GM19452 (cell line): ENCODE measurements at regions not wholly inside any gene's neighbourhood (a gene's known extent, or its start where the extent isn't known, plus 50 kb on each side); places are given as distances from the start of the nearest gene placed in this dataset.
"Not testable (repeated sequence)": the region's sequence is repeated elsewhere in the genome, so short reads cannot be mapped to it uniquely, and the experiment has no call there.

ENCODE experiments used
- ATAC-seq: cut with Tn5 transposase; IDR thresholded peaks from one replicate; pipeline ENCODE4 v1.9.1; 2021; ENCODE audit not compliant: unreplicated experiment

- no peak for ATAC-seq
Observed at GRCh38 chr17:14581186-14581830, 280.4 kb downstream of the HS3ST3B1 start.

DNA sequence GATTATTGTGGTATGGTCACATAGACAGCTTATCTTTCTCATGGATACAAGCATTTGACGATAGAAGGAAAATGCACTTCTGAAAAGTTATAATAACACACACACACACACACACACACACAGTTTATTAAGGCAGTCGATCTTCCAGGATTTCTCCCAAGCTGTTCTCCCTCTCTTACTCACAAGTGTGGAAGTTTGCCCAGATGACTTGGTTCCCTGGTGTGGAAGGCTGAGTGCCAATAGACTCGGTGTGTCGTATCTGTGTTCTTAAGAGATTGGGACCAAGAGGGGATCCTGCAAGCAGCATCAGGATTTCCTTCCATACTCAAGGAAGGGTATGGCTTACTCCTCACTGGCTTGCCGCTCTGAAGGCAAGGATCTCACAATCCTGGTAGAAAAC, 279.6 kb downstream of the HS3ST3B1 start:
- no peak for ATAC-seq

DNA sequence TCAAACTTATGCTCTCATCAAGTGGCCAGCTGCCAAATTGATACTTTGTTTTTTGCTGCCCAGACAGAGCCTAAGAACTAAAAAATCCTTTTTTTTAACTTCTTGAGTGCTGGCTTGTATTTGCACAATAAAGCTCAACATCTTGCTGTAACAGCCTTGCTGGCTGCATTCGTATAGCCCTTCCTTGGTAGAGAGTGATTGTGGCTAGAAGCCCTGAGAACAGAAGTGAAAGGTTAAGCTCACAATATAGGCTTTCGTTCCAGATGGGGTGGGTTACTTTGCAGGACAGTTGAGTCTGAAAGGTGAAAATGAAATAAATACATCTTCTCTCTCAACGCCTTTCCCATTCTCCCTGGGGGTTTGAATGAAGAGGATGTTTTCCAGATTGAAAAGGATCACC, 278.8 kb downstream of the HS3ST3B1 start:
- no peak for ATAC-seq

GRCh38 chr17:14575471-14575953, 274.6 kb downstream of the HS3ST3B1 start:
- ATAC-seq, result no peak

DNA sequence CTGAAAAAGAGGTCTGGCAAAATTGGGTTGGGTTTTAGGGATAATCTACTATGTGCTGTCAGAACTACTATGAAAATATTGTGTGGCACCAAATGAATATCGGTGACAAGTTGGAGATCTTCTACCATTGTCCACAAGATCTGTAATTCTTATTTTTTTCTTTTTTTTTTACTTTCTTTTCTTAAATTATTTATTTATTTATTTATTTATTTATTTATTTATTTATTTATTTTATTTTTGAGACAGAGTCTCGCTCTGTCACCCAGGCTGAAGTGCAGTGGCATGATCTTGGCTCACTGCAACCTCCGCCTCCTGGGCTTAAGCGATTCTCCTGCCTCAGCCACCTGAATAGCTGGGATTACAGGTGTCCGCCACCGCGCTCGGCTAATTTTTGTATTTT, 259.4 kb downstream of the HS3ST3B1 start:
- not testable (repeated sequence) for ATAC-seq

DNA sequence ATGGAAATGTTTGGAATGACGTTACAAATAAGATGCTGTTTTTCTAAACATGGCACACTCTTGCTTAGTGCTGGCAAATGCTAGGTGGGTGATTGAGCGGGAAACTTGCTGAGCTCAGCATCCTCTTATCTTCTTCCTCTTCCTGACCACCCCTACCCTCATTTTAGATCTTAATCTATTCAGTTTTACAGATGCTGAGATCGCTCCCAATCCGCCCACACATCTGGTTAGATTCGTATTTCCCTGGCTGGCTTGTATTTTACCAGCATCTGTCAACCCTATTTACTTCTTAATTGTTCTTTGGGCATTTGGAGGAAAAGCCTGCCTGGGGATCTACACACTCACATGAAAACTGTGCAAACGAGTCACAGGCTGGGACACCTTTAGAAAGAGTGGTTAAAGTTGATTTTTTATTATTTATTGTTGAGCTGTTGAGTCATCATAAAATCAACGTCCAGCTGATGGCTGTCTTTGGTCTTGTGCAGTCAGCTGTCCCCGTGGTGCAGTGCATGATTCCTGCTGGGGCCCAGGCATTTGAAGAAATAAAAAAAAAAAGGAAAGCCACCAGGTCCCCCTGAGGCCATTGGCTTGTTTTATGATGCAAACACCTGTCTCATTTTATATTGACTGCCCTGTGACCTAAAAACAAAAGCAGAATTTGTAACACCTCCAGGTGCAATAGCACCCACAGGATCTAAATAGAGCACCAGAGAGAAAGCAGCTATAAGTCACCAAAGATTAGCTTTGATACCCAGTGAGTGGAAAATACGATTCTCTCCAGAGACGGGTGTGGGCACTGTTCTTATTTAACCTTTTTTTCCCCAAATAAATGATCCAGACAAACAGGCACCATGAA, 258.6 kb downstream of the HS3ST3B1 start:
- no peak for ATAC-seq

DNA sequence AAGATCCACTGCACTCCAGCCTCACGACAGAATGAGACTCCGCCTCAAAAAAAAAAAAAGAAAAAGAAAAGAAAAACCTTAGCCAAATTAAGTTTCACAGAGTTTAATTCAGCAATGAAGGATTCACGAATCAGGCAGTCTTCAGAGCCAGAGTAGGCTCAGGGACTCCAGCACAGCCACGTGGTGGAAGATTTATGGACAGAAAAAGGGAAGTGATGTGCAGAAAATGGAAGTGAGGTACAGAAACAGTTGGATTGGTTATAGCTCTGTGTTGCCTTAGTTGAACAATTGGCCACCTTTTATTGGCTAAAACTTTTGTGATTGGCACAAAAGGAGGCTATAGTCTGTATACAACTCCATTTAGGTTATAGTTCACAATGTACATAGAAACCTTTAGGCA, 256.6 kb downstream of the HS3ST3B1 start:
- ATAC-seq, result no peak

DNA sequence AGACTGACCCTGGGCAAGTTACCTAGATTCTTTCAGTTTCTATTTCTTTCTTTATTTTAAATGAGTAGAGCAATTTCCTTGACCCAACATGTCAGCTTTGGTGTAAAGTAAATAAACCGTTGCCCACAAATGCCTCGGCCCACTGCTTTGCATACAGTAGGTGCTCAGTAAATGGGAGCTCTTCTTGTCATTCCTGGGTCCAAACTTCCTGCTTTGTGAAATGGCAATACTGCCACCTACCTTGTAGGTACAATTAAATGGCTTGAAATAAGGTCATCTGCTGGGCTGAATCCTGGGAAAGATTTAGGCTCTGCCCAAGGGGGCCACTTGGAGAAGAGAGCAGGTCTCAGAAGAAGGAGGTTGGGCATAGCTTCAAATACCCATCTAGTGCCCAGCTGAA, 253.0 kb downstream of the HS3ST3B1 start:
- no peak for ATAC-seq

- no peak for ATAC-seq
Observed at GRCh38 chr17:14552306-14552705, 251.4 kb downstream of the HS3ST3B1 start.

GRCh38 chr17:14547556-14547955, 246.7 kb downstream of the HS3ST3B1 start:
- ATAC-seq, result no peak

- no peak for ATAC-seq
Observed at GRCh38 chr17:14547016-14547415, 246.1 kb downstream of the HS3ST3B1 start.

DNA sequence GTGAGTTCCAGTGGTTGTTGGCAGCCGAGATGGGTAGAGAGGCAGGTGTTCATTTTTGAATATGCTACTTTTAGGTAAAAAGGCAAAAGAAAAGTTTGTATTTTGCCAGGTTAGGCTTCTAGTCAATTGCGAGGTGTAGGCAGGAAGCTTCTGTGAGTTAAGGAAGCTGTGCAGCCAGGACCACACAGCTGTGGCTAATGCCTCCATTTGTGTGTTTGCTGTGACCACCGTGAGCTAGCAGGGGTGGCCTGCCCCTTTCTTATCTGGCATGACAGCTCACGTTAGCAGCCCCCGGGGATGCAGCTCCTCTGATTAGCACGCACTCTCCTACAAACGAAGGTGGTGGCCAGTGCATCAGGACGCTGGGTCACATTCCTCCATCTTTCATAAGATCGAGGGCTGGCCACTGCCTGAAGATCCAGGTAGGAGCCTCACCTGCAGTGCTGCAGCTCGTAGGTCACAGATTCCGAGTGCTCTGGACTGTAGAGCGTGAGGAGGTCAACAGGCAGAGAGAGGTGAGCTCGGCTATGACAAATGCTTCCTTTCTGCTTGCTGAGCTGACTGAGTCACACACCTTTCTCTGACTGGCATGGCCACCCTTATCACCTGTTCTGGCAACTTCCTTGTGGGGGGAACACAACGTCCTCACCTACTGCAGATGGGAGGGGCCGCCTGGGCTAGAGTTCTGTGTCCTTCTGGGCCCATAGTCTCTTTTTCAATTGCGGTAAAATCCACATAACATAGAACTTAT, 244.4 kb downstream of the HS3ST3B1 start:
- no peak for ATAC-seq

GRCh38 chr17:14541714-14542113, 240.8 kb downstream of the HS3ST3B1 start:
- ATAC-seq, result no peak

GRCh38 chr17:14539801-14540200, 238.9 kb downstream of the HS3ST3B1 start:
- ATAC-seq, result no peak

DNA sequence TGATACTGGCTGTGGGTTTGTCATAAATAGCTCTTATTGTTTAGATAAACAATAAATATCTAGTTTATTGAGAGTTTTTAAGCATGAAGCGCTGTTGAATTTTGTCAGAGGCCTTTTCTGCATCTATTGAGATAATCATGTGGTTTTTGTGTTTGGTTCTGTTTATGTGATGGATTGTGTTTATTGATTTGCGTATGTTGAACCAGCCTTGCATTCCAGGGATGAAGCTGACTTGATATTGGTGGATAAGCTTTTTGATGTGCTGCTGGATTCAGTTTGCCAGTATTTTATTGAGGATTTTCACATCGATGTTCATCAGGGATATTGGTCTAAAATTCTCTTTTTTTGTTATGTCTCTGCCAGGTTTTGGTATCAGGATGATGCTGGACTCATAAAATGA, 231.4 kb downstream of the HS3ST3B1 start:
- ATAC-seq, result not testable (repeated sequence)

DNA sequence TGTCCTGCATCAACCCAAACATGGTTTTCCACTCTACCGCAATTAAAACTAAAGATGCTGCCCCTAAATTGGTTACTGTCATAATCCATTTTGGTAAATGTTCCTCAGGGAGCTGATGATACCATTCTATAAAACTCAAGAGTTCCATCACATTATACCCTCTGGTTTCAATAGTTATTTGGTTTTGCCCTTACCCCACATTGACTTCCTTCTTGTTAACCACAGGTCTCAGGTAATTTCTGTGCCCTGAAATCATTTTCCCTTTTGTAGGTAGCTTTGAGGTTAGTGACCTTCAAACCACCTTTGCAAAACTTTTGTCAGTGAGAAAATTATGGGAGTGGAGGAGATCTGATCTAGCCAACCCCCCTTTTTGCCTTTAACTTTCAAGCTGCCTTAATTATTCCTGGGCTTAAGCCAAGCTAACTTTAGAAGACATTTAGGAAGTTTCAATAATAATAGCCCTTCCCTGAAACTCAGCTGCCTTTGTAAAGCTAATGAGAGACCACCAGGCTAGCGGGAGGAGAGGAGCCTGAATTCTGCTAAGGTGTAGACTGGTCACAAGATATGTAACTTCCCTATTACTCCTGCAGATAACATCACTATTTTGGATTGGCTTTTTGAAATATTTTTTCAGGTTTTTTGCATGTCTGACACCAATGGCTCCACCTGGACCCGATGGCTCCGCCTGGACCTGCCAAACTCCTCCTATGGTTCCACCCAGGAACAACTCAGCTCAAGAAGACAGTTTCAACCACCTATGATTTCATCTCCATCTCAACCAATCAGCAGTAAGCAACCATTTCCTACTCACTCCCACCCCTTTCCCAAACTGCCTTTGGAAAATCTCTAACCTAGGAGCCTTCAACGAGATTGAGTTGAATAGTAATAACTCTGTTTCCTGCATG, 224.9 kb downstream of the HS3ST3B1 start:
- ATAC-seq, result no peak

DNA sequence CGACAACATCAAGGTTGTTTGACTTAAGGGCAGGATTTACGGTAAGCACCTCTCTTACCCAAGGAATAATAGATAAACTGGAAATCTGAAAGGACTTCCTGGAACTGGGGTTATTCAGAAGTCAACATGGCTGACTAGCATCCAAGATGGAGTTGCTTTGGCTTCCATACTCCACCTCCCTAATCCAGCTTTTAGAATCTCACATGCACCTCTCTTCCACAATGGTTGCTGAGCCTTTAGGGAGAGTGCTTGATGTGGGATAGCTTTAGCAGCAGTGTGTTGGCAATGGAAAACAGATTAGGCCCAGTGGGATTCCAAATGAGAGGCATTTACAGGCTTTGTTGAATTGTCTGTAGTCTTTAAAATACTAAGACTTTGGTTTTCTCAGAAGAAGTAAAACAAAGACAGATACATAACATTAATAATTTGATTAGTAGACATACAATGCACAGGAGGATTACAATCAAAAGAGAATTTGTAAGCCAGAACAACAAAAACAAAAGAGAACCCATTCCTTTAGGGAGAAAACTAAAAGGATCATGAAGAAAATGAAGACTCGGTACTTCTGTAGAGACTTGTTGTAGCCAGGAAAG, 222.0 kb downstream of the HS3ST3B1 start:
- no peak for ATAC-seq

DNA sequence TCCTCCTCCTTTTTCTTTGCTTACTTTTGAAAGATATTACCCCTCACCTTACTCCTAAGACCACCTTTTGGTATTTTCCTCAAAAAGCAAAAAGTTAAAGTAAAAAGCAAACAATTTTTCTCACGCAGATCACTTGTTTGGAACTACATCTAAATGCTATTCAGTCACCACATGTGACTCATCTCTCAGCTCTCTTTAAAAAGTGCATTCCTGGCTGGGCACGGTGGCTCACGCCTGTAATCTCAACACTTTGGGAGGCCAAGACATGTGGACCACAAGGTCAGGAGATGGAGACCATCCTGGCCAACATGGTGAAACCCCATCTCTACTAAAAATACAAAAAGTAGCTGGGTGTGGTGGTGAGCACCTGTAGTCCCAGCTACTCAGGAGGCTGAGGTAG, 218.0 kb downstream of the HS3ST3B1 start:
- not testable (repeated sequence) for ATAC-seq

- ATAC-seq, result no peak
Observed at GRCh38 chr17:14514973-14515372, 214.1 kb downstream of the HS3ST3B1 start.

DNA sequence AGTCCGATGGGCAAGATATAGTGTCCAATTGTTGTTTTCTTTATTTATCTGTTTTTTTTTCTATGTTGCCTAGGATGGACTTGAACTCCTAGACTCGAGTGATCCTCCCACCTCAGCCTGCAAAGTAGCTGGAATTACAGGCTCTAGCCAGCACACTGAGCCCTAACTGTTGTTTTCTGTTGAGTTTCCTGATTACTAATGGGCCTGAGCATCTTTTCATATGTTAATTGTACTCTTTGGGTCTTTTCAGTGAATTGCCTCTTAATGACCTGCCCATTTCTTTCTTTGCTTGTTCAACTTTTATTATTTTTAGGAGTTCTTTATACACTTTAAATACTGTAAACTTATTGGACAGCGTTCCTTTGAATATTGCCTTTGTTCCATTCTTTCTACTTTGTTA, 213.0 kb downstream of the HS3ST3B1 start:
- no peak for ATAC-seq
